ENCODE measurements at regions not wholly inside any gene's neighbourhood (a gene's known extent, or its start where the extent isn't known, plus 50 kb on each side); places are given as distances from the start of the nearest gene placed in this dataset.

GRCh38 chr7:3245077-3245476, 56.0 kb upstream of the SDK1 start:
- TF ChIP-seq POLR2A (IDR thresholded peaks at IDR 0.05) (no peak), CTCF (IDR thresholded peaks at IDR 0.05) (no peak)
